ENCODE measurements at regions not wholly inside any gene's neighbourhood (a gene's known extent, or its start where the extent isn't known, plus 50 kb on each side); places are given as distances from the start of the nearest gene placed in this dataset.
"Not testable (repeated sequence)": the region's sequence is repeated elsewhere in the genome, so short reads cannot be mapped to it uniquely, and the experiment has no call there.

DNA sequence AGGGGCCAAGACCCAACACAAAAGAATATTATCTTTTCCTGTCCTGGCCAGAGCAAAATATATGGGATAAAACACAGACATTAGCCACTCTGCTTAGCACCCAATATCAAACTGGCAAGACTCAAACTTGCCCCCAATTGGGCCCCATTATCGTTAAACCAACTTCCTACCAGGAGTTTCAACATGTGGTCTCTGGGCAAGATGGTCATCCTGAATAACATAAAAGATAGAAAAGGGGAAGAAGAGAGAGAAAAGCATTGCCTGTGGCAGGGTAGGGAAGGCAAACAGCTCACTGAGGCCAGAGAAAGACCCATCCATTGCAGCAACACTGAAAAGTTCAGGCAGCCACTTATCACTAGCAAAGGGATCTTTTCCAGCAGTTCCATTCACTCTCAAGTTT lies 502.1 kb downstream of the KIF2B start:
- ChIA-PET CTCF (no interaction called here), POLR2A (no interaction called here)

DNA sequence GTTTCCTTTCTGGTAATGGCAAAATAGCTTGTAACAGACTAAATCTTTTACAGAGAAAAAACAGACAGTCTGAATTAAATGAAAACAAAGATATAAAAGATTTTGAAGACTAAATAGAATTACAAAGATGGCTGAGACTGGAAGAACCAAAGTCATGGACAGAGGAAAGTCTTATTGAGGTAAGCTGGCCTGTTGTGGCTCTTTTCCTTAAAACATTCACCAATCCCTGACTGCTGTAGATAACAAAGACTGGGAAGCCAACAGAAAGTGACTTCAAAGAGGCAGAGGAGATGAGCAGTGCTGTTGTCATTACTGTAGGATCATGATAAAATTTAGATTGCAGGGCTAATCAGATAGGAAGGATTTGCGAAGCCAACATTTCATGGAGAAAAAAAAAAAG lies 517.0 kb downstream of the KIF2B start:
- CTCF ChIA-PET = no interaction called here
- POLR2A ChIA-PET = no interaction called here

GRCh38 chr17:54347495-54347894 lies 524.8 kb downstream of the KIF2B start:
- CTCF ChIA-PET = no interaction called here
- POLR2A ChIA-PET = no interaction called here

DNA sequence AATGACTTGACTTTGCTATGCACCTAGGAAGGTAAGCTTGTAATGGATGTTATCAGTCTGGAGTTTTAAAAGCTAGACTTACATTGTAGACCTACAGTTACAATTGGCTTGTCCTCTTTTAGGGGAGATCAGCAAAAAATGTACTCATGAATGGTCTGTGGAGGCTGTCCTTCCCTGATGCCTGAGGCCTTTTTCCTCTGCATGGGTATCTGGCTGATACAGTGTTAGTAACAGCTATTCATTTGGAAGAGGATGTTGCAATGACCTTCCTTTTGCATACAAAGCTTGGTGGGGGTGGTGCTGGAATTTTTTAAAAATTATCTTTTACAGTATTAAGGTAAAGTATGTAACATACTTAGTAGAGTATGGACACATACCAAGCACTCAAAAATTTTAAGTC lies 525.5 kb downstream of the KIF2B start:
- CTCF ChIA-PET = no interaction called here

DNA sequence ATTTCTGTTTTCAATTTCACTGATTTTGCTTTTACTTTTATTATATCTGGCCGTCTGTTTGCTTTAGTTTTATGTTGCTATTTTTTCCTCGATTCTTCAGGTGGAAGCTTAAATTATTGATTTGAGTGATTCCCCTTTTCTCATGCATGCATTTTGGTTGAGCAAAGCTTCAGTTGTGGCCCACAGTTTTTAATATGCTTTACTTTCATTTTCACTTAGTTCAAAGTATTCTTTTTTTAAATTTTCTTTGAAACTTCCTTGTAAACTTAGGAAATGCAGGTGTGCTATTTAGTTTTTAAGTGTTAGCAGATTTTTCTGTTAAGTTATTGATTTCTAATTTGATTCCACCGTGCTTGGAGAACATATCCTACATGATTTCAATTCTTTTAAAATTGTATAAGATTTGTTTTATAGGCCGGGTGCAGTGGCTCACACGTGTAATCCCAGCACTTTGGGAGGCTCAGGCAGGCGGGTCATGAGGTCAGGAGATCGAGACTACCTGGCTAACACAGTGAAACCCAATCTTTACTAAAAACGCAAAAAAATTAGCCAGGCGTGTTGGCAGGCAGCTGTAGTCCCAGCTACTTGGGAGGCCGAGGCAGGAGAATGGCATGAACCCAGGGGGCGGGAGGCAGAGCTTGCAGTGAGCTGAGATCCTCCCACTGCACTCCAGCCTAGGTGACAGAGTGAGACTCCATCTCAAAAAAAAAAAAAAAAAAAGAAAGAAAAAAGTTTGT lies 531.2 kb downstream of the KIF2B start:
- CTCF ChIA-PET = no interaction called here

More for the DNA sequence above, 525.5 kb downstream of the KIF2B start:
- POLR2A ChIA-PET = no interaction called here

GRCh38 chr17:54361073-54361472 lies 538.3 kb downstream of the KIF2B start:
- POLR2A ChIA-PET, CTCF ChIA-PET: not testable (repeated sequence)

More for the DNA sequence above, 531.2 kb downstream of the KIF2B start:
- POLR2A ChIA-PET = no interaction called here

DNA sequence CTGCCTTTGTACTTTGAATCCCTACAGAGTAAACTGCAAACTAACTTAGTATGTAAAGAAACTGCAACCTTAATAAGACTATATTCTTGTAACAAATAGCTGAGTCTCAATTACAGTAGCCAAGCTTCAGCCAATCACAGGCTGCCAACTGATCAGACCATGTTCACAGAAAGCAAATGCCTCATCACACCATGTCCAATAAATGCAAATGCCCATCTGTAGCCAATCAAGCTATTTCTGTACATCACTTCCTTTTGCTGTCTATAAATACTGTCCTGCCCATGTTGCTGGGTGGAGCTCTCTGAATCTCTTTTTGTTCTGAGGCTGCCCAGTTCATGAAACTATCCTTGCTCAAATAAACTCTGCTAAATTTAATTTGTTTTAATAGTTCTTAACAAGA lies 531.7 kb upstream of the TOM1L1 start:
- ChIA-PET CTCF (no interaction called here), POLR2A (no interaction called here)

GRCh38 chr17:54372069-54372749 lies 528.4 kb upstream of the TOM1L1 start:
- ChIA-PET POLR2A (no interaction called here), CTCF (no interaction called here)

DNA sequence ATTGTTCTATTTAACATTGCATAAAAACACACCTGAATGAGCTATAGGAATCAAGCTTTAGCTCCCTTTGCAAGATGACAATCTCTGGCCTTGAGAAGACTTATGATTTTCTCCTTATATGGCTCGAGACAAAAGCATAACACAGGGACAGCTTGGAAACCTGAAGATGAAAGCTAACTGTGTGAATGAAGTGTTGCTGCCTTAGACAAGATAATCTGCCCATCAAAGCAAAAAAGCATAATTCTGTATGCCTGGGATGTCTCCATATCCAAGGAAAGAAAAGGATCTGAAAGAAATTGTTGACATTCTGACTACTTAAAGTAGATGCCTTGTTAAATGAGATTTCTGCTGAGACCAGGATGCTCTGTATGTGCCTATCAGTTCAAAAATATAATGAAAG lies 526.7 kb upstream of the TOM1L1 start:
- ChIA-PET CTCF (no interaction called here), POLR2A (no interaction called here)

DNA sequence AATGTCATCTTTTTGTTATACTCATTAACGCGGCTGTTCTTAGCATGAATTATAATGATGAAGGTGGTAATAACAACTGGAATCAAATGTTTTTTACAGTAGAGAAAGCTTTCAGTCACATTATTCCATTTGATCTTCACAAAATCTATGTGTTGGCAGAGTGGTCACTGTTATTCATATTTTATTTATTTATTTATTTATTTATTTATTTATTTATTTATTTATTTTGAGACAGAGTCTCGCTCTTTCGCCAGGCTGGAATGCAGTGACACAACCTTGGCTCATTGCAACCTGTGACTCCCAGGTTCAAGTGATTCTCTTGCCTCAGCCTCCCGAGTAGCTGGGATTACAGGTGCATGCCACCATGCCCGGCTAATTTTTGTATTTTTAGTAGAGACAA lies 524.2 kb upstream of the TOM1L1 start:
- CTCF ChIA-PET, POLR2A ChIA-PET: not testable (repeated sequence)

GRCh38 chr17:54381482-54381881 lies 519.2 kb upstream of the TOM1L1 start:
- CTCF ChIA-PET = no interaction called here
- POLR2A ChIA-PET = no interaction called here

DNA sequence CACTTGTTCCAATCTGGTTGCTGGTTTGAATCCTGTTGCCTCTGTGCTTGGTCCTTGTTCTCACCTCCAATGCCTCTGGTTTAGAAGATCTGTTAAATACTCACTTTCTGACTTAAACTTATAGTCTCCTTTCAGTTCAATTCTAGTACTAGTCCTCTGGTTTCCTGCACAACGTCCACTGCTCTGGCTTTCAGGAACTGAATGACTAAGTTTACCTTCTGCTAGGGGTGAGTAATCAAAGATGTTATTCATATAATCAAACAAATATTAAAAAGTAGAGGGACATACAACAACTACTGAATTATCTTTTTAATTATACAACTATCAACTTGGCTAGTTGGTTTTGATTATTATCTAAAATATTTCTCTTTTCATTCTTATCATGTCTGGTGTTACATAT lies 496.4 kb upstream of the TOM1L1 start:
- ChIA-PET POLR2A (no interaction called here), CTCF (no interaction called here)

DNA sequence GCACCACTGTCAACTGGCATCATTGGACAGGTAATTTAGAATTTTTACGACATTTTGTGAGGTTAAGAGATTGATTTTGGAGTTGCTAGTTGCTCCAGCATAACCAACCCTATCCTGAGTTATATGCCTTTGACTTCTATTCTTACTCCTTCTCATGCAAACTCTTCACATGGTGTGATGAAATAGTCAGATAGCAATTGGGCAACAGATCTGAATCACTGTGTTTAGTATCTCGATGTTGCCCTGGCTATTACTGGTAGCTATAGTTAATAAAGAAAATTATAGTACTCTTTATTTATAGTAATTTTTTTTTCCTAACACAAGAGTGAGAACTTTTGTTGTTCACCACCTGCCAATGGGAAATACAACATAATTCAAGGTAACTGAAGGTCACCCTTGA lies 494.8 kb upstream of the TOM1L1 start:
- ChIA-PET CTCF (no interaction called here), POLR2A (no interaction called here)

- CTCF ChIA-PET = no interaction called here
- POLR2A ChIA-PET = no interaction called here
These were observed 491.9 kb upstream of the TOM1L1 start for GRCh38 chr17:54408731-54409130.

- POLR2A ChIA-PET = no interaction called here
- CTCF ChIA-PET = no interaction called here
These were observed 482.2 kb upstream of the TOM1L1 start for GRCh38 chr17:54418467-54418866.

GRCh38 chr17:54425671-54426070 lies 475.0 kb upstream of the TOM1L1 start:
- CTCF ChIA-PET = no interaction called here
- POLR2A ChIA-PET = no interaction called here

- ChIA-PET CTCF (no interaction called here), POLR2A (no interaction called here)
These were observed 474.3 kb upstream of the TOM1L1 start for GRCh38 chr17:54426296-54426886.

DNA sequence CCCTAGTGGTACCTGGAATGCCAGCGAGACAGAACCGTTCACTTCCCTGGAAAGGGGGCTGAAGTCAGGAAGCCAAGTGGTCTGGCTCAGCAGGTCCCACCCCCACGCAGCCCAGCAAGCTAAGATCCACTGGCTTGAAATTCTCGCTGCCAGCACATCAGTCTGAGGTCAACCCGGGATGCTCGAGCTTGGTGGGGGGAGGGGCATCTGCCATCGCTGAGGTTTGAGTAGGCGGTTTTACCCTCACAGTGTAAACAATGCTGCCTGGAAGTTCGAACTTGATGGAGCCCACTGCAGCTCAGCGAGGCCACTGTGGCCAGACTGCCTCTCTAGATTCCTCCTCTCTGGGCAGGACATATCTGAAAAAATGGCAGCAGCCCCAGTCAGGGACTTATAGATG lies 464.7 kb upstream of the TOM1L1 start:
- CTCF ChIA-PET = no interaction called here
- POLR2A ChIA-PET = no interaction called here

GRCh38 chr17:54439816-54440215 lies 460.8 kb upstream of the TOM1L1 start:
- ChIA-PET POLR2A (no interaction called here), CTCF (no interaction called here)

- ChIA-PET CTCF (no interaction called here), POLR2A (no interaction called here)
These were observed 449.6 kb upstream of the TOM1L1 start for GRCh38 chr17:54451051-54451450.

GRCh38 chr17:54452666-54453348 lies 447.8 kb upstream of the TOM1L1 start:
- POLR2A ChIA-PET = no interaction called here
- CTCF ChIA-PET = no interaction called here

All from activated CD8-positive, alpha-beta memory T cell treated with anti-CD3 and anti-CD28 coated beads for 36 hours (primary cell).